GM21423 (cell line): ENCODE measurements at regions not wholly inside any gene's neighbourhood (a gene's known extent, or its start where the extent isn't known, plus 50 kb on each side); places are given as distances from the start of the nearest gene placed in this dataset.
A peak's percentile ranks its signal among the peaks of the same experiment; 100 is the strongest.

ENCODE experiments used
- ATAC-seq: cut with Tn5 transposase; IDR thresholded peaks from one replicate; pipeline ENCODE4 v1.9.1; 2021; ENCODE audit warnings: mild to moderate bottlenecking, moderate library complexity; ENCODE audit not compliant: unreplicated experiment

DNA sequence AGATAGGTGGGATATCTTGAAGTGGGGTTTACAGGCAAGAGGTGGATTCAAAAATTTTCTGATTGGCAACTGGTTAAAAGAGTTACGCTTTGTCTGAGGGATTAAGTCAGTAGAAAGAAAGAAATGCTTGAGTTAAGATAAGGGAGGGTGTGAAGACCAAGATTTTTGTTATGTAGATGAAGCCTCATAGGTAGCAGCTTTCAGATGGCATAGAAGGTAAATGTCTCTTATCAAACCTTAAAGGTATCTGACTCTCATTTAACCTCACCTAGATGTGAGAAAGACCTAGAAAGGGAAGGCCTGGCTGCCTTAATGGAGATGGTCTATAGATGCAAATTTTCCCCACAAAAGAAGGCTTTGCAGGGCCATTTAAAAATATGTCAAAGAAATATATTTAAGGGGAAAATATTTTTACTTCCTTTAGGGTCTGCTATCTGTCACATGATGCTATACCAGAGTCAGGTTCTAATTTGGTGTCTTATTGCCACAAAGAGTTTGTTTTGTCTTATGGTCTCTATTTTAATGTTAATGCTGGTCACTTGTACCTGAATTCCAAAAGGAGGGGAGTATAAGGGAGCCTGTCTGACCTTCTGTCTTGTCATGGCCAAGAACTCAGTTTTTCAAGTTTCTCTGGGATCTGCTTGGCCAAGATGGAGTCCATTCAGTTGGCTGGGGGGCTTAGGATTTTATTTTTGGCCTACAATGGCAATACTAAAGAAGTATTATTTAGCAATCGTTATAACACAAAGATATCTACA, 699.1 kb upstream of the AMOT start:
- no peak for ATAC-seq

DNA sequence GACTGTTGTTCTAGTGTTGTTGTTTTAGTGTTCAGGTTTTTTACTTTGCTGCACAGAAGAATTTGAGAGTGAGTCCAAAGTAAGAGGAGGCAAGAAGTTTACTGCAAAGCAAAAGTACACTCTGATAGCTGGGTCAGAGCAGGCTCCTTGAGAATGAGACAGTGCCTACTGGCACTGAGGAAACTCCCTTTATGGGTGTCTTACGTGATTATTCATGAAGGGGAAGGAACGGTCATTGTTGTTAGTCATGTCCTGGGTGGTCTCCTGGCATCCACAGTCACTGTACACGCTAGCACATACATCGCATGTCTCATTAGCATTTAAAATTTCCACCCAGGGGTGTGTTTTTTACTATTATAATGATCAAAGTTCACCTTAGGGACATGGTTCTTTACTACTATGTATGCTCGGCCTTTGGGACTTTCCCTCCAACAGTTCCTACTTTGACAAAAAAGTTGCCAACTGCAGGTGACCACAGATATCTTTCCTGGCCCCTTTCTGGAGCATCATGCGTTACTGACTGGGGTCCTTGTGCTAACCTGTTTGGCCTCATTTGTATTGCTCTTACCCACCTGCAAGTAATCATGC, 688.9 kb upstream of the AMOT start:
- ATAC-seq, result no peak

DNA sequence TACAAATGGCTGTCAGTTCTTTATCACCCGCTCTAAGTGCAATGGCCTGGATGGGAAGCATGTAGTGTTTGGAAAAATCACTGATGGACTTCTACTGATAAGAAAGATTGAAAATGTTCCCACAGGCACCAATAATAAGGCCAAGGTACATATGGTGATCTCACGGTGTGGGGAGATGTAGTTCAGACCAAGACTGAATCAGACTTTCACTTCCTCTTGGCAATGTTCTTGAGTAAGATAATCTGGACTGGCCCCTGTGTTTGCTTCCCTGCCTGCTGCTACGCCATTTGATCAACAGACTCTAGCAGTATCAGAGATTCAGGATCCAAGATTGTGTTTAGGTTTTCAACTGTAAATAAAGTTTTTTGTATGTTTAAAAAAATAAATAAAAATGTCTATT, 682.2 kb upstream of the AMOT start:
- ATAC-seq, result peak; percentile 99

DNA sequence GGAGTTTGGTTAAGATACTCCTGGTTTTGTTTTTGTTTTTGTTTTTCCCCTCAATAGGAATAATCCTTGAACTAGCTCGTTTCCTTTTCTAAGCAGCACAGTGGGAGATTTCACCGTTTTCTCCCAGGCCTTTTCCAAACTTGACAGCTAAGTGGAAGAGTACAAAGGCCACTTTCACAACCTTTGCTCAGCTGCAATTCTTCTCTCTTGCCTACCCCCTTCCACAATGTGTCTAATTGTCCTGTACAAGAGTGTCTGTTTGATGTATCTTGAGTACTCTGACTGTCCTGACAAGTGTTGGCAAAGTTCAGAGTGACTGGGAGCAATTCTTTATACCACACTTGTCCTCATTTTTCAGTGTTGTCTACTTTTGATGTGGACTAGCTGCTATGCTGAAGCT, 674.3 kb upstream of the AMOT start:
- no peak for ATAC-seq

DNA sequence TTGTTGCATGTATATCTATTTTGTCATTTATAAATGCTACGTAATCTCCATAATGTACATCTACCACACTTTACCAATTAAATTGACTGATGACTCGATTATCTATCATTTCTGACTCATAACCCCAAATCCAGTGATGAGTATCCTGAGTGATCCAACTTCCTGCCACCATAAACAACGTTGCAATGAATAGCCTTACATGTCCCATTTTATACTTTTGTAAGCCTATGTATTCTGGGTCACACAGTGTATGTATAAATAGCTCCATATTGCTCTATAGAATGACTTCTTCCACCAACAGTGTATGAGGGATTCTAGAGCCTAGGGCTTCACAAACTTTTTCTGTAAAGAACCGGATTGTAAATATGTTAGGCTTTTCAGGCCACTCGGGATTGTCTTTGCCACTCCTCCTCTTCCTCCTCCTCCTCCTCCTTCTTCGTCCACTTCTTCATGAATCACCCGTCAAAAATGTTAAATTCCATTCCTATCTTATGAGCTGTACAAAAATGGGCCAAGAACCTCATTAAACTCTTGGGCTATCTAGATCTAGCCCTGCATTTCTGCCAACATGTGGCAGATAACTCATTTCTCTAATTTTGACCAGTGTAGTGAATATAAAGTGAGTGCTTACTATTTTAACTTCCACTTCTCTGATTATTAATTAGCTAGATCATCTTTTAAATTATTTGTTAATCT, 672.2 kb upstream of the AMOT start:
- no peak for ATAC-seq

DNA sequence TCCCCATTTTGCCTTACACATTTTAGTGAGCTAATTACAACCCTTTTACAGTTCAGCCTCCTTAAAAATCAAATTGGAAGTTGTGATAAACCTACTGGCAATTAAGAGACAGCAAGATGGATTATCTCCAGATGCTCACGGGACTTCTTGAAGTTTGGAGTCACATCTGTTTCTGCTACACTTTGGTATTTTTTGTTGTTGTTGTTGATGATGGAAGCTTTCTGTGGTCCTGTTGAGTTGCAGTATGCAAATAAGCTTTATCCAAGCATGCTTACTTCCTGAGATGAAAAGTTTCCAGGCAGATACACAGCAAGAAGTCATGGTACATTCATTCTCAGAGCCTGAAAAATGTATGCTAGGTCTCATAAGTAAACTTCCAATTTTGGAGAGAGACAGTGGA, 670.0 kb upstream of the AMOT start:
- ATAC-seq, result no peak

DNA sequence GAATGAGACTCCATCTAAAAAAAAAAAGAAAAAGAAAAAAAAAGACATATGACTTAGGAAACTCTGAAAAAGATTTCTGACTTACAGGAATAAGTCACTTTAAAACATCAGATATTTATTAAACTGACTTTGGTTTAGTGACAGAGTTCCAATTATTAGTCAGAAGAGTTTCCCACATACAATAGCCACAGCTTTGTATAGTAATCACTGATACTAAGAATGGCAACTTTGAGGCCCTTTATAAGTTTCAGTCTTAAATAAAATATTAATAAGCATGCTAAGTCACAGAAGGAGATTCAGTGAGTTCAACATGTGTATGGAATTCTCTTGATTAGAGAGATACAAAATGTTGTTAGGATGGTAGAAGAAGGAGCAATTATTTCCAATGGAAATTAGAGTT, 652.3 kb upstream of the AMOT start:
- no peak for ATAC-seq

DNA sequence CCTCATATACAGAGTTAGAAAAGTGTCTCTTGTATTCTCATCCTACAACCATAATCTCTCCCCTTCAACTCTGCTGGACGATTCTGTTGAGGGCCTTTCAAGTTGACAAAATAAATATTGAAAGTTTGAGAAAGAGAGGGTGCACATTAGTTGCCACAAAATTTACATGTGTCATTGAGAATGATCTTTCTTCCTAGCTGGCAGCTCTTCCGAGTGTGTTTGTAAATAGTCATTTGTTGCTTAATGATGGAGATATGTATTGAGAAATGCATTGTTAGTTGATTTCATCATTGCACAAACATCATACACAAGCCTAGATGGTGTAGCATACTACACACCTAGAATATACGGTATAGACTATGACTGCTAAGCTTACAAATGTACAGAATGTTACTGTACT, 632.8 kb upstream of the AMOT start:
- peak; percentile 42 for ATAC-seq

DNA sequence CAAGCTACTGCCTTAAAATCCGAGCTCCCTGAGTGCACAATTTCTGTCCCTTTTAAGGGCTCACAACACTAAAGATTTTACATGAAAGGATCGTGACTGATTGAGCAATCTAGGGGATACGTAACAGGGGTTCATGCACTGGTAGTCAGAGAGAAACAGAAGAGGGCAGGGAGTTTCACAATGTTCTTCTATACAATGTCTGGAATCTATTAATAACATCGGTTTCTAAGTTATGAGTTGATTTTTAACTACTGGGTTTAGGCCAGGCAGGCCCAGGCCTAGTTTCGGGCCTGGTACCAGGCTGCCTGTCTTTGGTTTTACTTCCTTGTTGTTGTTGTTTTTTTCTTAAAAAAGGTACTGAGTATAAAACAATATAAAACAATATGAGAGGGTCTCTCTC, 632.4 kb upstream of the AMOT start:
- peak; percentile 53 for ATAC-seq

DNA sequence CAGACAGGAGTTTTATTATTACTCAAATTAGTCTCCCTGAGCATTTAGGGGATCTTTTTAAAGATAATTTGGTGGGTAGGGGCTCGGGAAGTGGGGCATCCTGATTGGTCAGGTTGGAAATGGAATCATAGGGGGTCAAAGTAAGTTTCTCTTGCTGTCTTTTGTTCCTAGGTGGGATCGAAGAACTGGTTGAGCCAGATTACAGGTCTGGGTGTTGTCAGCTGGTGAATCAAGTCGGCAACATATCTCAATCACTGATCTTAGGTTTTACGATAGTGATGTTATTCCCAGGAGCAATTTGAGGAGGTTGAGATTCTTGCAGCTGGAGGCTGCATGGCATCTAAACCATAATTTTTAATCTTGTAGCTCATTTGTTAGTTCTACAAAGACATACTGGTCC, 629.5 kb upstream of the AMOT start:
- ATAC-seq, result no peak

DNA sequence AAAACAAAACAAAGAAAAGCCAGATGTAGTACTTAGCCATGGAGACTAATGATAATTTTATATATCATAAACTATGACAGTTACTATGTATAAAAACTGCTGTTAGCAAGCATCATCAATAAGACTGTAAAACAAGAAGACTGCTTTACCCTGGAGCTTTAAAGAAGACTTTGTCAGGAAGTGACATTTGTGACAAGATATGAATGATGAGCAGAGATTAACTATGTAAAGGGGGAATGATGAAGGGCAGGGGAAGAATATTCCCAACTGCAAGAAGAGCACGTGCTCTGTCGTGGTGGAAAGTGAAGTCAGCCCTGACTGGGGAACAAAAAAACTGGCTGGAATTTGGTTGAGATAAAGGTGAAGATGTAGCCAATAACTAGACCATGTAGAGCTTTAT, 617.1 kb upstream of the AMOT start:
- no peak for ATAC-seq

DNA sequence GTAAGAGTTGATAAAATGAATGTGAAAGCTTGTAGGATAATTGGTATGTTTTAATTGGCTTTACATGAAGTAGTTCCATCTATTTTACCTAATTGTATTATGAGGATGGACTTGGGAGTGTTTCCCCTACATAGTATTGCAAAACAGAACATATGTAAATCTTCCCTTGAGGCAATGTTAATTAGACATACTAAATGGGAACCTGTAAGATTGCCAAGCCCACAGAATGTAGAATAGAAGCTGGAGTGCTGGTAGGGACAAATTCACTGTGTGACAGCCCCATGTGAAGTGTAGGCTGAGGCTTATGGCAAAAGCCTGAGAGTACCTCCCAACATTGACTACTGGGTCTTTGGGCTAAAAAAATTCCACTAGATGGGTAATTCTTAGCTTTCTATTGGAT, 615.0 kb upstream of the AMOT start:
- no peak for ATAC-seq

DNA sequence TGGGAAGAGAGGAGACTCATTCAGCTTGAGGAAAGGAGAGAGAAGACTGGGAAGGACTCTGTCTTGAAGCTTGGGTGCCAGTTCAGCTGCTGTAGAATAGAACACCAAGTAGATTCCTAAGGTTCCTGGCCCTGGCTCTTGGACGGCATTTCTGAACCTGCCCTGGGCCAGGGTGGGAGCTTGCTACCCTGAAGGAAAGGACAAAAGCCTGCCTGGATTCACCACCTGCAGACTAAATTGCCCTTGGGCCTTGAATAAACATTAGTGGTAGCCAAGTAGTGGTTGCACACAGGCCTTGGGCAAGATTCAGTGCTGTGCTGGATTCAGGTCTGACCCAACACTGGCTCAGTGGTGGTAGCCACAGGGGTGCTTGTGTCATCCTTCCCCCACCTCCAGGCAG, 588.4 kb upstream of the AMOT start:
- no peak for ATAC-seq

DNA sequence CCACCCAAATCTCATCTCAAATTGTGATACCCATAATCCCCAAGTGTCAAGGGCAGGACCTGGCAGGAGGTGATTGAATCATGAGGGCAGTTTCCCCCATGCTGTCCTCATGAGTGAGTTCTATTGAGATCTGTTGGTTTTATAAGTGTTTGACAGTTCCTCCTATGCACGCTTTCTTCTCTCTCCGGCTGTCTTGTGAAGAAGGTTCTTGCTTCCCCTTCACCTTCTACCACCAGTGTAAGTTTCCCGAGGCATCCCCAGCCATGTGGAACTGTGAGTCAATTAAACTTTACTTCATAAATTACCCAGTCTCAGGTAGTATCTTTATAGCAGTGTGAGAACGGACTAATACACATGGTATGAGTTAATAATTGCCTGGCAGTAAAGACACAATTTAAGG, 581.7 kb upstream of the AMOT start:
- ATAC-seq, result no peak

DNA sequence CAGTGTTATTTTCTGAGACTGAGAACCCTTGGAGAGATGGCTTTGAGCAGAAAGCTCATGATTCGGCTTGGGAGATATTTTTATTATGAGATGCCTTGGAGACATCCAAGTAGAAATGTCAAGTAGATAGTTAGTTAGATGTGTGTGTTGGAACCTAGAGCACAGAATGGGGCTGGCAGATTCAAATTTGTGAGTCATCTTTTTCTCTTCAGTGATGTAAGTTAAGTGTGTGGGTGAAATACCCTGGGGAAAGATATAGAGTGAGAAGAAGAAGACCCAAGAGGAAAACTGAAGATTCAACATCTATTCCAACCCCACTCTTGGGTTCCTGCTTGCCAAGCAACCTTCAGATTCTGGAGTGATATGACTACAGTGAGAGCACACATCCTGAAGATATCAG, 580.8 kb upstream of the AMOT start:
- no peak for ATAC-seq

DNA sequence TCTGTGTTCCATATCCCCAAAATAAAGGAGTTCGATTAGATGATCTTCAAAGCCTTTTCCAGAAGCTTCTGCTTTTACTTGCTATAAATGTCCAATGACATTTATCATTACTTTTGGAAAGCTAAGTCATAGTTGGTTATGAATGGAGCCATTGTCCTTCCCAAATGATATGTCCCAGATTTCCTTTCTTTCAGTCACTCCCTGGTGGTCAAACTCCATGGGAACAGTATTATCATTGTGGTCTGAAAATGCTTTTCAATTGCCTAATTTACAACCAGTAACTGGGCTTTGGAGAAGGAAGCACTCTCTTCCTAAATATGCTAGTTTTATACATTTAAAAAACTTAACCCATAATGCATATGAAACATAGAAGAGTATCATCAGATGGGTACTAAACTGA, 571.5 kb upstream of the AMOT start:
- no peak for ATAC-seq

DNA sequence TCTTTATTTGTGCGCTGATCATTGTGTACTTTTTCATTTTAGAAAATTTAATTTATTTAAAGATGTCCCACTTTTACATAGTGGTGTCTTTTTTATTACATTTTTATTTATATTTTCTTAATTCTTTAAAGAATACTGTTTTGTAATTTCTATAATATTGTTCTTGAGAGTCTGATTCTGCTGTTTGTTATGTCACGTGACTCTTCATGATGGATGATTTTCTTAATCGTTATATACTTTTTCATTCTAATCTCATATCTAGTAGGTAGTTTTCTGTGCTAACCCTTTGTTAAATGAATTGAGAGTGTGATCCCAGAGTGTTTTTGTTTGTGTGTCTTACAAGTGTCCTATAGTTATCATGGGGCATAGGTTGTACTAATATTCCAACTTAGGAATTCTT, 568.2 kb upstream of the AMOT start:
- no peak for ATAC-seq

DNA sequence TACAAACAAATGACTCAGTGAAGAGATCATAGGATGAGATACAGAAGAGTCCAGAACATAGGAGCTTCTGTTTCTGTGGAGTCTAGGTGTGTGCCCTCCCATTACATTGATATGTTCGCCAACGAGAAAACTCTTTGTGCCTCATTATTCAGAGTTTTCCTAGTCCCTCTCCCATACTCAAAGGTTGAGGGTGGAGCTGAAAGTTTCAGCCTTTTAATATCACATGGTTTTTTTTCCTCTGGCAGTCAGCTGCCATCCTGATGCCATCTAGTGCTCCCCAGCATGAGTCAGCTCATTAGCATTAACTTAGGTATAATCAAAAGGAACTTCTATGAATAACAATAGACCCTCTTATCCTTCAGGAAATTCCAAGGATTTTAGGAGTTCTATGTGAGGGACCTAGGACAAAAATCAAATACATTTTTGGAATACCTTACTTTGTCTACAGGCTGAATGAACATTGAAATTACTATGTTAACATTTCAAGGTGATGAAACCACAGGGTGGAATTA, 559.6 kb upstream of the AMOT start:
- ATAC-seq, result no peak

DNA sequence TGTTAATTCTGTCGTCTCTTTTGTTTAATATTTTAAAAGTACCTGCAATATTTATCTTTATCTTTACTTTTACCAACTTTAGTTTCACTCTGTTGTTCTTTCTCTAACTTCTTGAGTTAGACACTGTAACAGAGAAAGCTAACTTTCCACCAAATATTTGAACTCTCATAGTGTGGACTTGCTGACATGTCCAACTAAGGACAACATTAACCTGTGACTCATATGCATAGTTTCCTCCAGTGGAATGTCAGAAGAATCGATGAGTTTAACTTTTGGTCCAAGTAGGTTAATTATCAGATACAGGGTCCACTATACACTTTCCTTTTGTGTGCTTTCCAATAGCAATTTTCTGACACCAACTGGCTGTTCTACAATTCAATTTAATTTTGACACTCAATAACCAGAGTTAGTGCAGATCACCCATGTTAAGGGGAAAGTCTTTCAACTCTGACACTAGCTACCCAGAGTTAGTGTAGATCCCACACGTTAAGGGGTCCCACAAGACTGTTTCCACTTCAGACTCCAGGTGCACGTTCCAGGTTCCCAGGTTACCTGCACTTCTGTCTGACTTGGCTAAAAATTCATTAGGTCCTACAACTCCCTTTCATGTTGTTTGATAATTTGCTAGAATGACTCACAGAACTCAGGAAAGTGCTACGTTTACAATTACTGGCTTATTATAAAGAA, 559.0 kb upstream of the AMOT start:
- no peak for ATAC-seq

DNA sequence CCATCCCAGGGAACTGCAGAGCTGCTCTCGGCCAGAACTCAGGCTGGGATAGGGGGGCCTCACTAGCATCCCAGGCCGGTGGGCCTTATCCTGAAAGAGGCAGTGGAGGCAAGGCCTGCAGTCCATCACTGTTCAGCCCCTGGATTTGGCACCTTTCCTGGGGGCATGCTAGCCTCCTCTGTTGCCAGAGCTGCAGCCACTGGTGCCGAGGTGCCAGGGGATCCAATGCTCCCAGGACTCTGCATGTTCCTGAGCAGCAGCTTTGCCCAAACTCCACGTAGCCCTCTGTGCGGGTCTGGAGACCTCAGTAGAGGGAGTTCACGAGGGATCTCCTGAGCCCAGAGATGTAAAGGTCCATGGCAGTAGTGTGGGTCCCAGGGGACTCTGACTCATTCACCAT, 551.7 kb upstream of the AMOT start:
- ATAC-seq, result no peak

DNA sequence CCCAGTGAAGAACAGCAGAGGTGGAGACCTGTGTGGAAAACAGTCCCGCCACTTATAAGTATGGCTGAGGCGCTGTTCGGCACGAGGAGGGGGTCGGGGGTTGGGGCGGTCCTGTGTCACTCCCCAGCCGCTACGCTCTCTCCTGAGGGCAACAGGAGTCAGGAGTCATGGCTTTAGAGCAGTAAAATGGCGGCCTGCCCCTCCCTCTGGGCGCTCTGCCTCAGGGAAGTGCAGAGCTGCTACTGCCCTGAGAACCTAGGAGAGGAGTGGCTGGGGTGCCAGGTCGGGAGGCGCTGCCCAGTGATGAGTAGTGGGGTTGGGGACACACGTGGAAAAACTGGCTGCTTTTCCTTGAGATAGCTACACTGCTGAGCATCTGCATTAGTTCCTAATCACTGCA, 551.2 kb upstream of the AMOT start:
- ATAC-seq, result no peak

DNA sequence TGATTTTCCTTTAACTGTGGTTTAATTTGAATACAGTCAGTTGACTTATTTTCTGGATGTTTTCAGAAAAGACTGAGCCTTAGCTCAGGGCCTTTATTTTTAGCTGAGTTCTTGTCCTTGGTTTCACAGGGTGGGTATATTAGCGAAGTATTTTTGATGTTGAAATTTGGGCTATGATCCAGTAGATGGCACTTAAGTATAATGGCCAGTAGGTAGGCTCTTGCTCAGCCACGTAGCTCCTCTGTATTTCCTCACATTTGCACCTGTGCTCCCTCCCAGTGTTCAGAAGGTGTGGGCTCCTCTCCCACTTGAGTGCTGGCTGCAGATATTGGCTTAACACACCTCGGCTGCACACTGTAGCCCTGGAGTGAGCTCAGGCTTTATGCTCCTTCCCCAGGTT, 549.9 kb upstream of the AMOT start:
- ATAC-seq, result no peak
